ENCODE measurements at regions not wholly inside any gene's neighbourhood (a gene's known extent, or its start where the extent isn't known, plus 50 kb on each side); places are given as distances from the start of the nearest gene placed in this dataset.
"Not testable (repeated sequence)": the region's sequence is repeated elsewhere in the genome, so short reads cannot be mapped to it uniquely, and the experiment has no call there.

DNA sequence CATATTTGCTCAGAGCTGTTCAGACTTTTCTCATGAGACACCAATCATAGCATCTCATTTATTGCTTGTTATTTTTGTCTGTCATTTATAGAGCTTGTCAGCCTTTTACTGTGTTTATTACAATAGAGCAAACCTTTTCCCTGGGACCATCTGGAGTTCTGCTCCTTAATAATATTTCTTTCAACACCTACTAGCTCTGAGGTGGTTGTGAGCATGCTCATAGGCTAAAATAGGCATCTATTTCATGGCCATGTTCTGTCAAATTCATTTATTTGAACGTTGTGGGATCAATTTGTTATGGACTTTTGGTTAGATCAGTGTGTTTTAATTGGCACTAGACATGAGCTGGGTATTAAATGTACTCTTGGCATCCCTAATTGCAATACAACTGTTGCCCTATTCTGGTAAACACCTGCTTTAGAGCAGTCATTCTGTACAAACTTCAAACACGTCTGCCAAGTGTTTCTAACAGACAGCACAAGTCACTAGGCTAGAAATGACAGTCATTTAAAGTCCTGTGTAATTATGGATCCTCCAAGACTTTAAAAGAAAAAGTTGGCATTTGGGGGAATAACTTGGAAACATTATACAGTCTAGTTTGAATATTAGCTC lies 766.3 kb downstream of the ZNF385D start:
- no peak overlapping the region for H3K4me3 ChIP-seq (ENCODE audit: low read depth, low read length)
- TF ChIP-seq, protein P1, sequence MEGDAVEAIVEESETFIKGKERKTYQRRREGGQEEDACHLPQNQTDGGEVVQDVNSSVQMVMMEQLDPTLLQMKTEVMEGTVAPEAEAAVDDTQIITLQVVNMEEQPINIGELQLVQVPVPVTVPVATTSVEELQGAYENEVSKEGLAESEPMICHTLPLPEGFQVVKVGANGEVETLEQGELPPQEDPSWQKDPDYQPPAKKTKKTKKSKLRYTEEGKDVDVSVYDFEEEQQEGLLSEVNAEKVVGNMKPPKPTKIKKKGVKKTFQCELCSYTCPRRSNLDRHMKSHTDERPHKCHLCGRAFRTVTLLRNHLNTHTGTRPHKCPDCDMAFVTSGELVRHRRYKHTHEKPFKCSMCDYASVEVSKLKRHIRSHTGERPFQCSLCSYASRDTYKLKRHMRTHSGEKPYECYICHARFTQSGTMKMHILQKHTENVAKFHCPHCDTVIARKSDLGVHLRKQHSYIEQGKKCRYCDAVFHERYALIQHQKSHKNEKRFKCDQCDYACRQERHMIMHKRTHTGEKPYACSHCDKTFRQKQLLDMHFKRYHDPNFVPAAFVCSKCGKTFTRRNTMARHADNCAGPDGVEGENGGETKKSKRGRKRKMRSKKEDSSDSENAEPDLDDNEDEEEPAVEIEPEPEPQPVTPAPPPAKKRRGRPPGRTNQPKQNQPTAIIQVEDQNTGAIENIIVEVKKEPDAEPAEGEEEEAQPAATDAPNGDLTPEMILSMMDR (IDR thresholded peaks at IDR 0.05; ENCODE audit: borderline replicate concordance, insufficient read depth, low read depth, low read length) = no peak

DNA sequence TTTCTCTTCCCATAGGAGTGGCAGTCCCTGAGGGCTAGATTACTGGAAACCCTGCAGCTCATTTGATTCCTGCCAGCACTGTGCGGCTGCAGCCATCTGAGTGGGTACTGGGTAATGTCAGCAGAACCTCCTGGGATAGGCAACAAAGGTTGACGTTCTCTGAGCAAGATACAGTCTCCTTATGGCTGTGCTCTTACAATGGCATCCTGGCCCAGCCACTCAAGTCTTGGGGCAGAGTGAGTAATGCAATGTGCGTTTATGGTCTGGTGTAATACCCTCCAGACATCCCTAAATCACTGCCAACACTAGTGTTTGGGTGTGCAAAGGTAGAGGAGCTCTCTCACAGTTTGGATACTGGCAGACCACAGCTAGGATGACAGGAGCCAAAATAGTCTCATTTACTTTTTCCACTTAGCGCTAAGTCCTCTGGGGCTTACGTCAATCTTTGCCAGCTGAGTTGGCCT lies 775.8 kb downstream of the ZNF385D start:
- TF ChIP-seq, protein P1 (IDR thresholded peaks at IDR 0.05; ENCODE audit: borderline replicate concordance, insufficient read depth, low read depth, low read length) = no peak
- H3K4me3 ChIP-seq (ENCODE audit: low read depth, low read length) = no peak overlapping the region

DNA sequence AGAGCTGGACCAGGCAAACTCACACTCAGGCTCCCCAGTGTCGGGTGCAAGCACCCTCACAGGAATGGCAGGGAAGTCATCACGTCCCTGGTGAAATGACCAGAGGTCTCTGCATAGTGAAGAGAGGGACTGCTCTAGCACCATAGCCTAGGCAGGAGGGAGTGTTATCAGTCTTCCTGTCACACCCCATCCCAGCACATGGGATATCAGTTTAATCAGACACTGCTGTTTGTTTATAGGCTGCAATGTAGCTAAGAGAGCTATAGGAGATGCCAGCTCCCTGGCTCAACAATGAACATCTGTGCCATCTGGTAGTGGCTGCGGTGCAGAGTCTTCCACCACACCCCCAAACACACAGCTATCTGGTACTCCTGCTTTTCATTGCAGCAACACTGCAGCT lies 776.6 kb downstream of the ZNF385D start:
- TF ChIP-seq, protein P1 (IDR thresholded peaks at IDR 0.05; ENCODE audit: borderline replicate concordance, insufficient read depth, low read depth, low read length) = no peak
- no peak overlapping the region for H3K4me3 ChIP-seq (ENCODE audit: low read depth, low read length)

DNA sequence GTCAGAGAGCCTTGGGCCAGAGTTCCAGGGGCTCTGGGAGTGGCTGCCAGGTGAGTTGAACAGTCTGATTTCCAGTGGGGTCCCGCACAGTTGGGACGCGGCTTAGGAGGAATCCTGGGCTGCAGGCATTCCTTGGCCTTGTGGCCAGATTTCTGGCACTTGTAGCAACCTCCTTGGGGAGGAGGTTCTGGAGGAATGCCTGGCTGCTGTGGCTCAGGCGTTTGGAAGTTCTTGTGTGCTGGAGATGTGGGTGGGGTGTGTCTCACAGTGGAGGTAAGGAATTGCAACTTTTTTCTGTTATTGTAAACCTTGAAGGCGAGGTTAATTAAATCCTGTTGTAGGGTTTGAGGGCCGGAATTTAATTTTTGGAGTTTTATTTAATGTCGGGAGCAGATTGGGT lies 780.2 kb downstream of the ZNF385D start:
- not testable (repeated sequence) for H3K4me3 ChIP-seq (ENCODE audit: low read depth, low read length)

DNA sequence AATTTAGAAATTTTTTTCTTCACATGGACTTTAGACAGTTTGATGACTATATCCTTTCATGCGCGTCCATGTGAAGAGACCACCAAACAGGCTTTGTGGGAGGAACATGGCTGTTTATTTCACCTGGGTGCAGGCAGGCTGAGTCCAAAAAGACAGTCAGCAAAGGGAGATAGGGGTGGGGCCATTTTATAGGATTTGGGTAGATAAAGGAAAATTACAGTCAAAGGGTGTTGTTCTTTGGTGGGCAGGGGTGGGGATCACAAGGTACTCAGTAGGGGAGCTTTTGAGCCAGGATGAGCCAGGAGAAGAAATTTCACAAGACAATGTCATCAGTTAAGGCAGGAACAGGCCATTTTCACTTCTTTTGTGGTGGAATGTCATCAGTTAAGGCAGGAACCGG lies 781.5 kb upstream of the SGO1 start:
- not testable (repeated sequence) for H3K4me3 ChIP-seq (ENCODE audit: low read depth, low read length)

DNA sequence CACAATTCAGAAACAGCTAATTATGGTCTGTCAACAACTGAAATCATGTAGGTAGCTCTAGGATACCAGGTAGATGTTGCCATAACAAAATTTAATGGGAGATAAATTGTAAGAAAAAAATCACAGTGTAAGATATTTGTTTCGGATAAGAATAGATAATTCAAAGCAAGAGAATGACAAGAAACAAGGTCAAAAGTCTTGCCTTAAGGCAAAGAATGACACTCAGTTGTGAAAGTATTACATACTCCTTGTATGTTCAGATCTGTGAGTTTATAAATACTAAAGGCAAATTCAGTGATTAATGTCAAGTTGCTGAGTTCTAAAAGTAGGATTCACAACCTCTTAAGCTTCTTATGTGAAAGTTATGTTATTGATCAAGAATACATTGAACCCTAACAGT lies 772.2 kb upstream of the SGO1 start:
- TF ChIP-seq, protein P1 (IDR thresholded peaks at IDR 0.05; ENCODE audit: borderline replicate concordance, insufficient read depth, low read depth, low read length) = no peak
- no peak overlapping the region for H3K4me3 ChIP-seq (ENCODE audit: low read depth, low read length)

DNA sequence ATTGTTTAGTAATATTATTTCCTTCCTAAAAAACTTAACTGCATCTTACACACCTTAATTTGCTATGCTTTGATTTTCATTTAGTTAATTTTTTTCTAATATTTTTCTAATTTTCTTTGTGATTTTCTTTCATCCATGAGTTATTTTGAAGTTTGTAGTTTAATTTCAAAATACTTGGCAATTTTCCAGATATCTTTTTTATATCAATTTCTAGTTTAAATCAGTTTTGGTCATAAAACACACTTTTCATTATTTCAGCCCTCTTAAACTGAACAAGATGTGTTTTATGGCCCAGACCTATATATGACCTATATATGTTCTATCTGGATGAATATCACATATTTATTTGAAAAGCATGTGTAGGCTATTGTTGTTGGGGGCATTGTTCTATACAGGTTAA lies 759.9 kb upstream of the SGO1 start:
- no peak overlapping the region for H3K4me3 ChIP-seq (ENCODE audit: low read depth, low read length)
- TF ChIP-seq, protein P1 (IDR thresholded peaks at IDR 0.05; ENCODE audit: borderline replicate concordance, insufficient read depth, low read depth, low read length) = no peak

DNA sequence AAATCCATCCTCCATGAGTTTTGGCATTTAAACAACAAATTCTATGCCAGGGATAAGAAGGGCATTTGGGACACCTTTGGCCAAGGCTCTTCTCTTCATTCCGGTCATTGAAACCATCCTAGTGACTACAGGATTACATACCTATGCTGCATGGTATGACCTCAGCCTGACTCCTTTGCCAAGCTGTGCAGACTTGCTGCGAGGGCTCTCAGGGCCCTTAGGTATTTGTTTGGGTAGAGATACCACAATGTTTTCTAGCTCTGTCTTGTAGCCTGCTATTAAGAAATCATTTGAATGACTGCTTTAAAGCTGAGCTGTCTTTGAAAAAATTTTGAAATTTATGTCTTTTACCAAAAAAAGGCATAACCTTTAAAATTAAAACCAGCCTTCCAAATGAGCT lies 749.8 kb upstream of the SGO1 start:
- TF ChIP-seq, protein P1 (IDR thresholded peaks at IDR 0.05; ENCODE audit: borderline replicate concordance, insufficient read depth, low read depth, low read length) = no peak
- H3K4me3 ChIP-seq (ENCODE audit: low read depth, low read length) = no peak overlapping the region

Measured in GM12875 (cell line).